ENCODE measurements at regions not wholly inside any gene's neighbourhood (a gene's known extent, or its start where the extent isn't known, plus 50 kb on each side); places are given as distances from the start of the nearest gene placed in this dataset.

- no peak for DNase-seq
Measured at GRCh38 chr4:3831529-3832150, 65.5 kb downstream of the ADRA2C start.

GRCh38 chr4:3832536-3833220 is 66.5 kb downstream of the ADRA2C start:
- DNase-seq = no peak

- DNase-seq = no peak
Measured at GRCh38 chr4:3833326-3833989, 67.3 kb downstream of the ADRA2C start.

- DNase-seq = no peak
Measured at GRCh38 chr4:3834186-3834662, 68.0 kb downstream of the ADRA2C start.

- no peak for DNase-seq
Measured at GRCh38 chr4:3834663-3835521, 68.7 kb downstream of the ADRA2C start.

- no peak for DNase-seq
Measured at GRCh38 chr4:3835527-3836405, 69.6 kb downstream of the ADRA2C start.

GRCh38 chr4:3836406-3836755 is 70.2 kb downstream of the ADRA2C start:
- no peak for DNase-seq

GRCh38 chr4:3836756-3837601 is 70.8 kb downstream of the ADRA2C start:
- DNase-seq = peak in 1 of 4 experiments; percentile 1

GRCh38 chr4:3838437-3839380 is 72.5 kb downstream of the ADRA2C start:
- no peak for DNase-seq

- DNase-seq = no peak
Measured at GRCh38 chr4:3845094-3845743, 79.0 kb downstream of the ADRA2C start.

GRCh38 chr4:3845744-3846429 is 79.7 kb downstream of the ADRA2C start:
- DNase-seq = no peak

- DNase-seq = no peak
Measured at GRCh38 chr4:3847211-3847940, 81.2 kb downstream of the ADRA2C start.

GRCh38 chr4:3848323-3848722 is 82.1 kb downstream of the ADRA2C start:
- no peak for DNase-seq

- no peak for DNase-seq
Measured at GRCh38 chr4:3849140-3849539, 83.0 kb downstream of the ADRA2C start.

GRCh38 chr4:3850128-3850527 is 83.9 kb downstream of the ADRA2C start:
- no peak for DNase-seq

- no peak for DNase-seq
Measured at GRCh38 chr4:3851211-3851610, 85.0 kb downstream of the ADRA2C start.

GRCh38 chr4:3851881-3852280 is 85.7 kb downstream of the ADRA2C start:
- DNase-seq = no peak

GRCh38 chr4:3852309-3852708 is 86.1 kb downstream of the ADRA2C start:
- DNase-seq = no peak
